ENCODE measurements at regions not wholly inside any gene's neighbourhood (a gene's known extent, or its start where the extent isn't known, plus 50 kb on each side); places are given as distances from the start of the nearest gene placed in this dataset.

DNA sequence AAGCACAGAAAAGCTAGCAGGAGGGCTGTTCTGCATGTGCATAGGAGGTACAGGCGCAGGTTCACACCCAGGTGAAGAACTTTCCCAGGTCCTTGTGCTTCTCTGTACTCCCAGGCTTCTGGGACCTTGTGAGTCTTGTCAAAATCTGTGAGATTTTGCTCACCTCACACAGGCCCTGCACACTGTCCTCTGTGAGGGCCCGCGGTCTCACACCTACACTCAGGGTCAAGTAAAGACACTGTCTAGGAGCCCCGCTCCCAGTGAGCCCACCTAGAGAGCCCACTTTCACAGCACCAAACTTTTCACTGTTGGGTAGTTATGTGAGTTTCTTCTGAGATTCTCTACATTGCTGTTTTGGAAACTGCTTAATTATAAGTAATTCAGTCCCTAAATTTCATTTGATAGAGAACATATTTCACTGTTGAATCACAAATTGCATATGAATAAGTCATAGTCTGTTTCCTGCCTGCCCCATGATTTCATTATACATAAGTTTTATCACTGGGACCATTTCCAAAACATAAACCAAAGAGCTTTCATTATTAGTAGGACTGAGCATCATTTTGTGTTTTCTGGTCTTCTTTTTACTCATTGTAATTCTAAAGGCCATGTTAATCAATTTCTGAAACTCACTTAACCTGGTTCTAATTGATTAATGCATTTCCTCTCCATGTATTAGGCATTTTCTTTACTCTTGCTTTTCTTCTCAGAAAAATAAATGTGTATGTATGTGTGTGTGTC is 234.2 kb upstream of the SPOPL start:
- Histone ChIP-seq H4K8ac (replicated peaks; ENCODE audit: insufficient read length, low read depth, low read length) (no peak overlapping the region), H3K4ac (ENCODE audit: low read depth, low read length) (no peak overlapping the region), H4K91ac (ENCODE audit: insufficient read length, low read depth, low read length) (no peak overlapping the region), H3K9ac (ENCODE audit: extremely low read depth, insufficient read length, low read length) (no peak overlapping the region), H3T11ph (ENCODE audit: low read length) (no peak overlapping the region), H3K14ac (ENCODE audit: insufficient read depth, low read length) (no peak overlapping the region), H3K23ac (ENCODE audit: insufficient read length, low read depth, low read length) (no peak overlapping the region), H3K4me1 (ENCODE audit: insufficient read depth, low read length) (peaks cover 5% of the 10 kb centered on the region; the same call in 1 of the 2 replicates), H2AFZ (ENCODE audit: low read length) (peak overlapping the region; percentile 32), H3K56ac (ENCODE audit: insufficient read length, low read depth, low read length) (no peak overlapping the region), H3K23me2 (ENCODE audit: insufficient read length, low read depth, low read length, poor library complexity, severe bottlenecking) (no peaks in the 10 kb centered on the region), H3K79me1 (ENCODE audit: insufficient read depth, low read depth, low read length, poor library complexity, severe bottlenecking) (no peaks in the 10 kb centered on the region), H3K79me2 (ENCODE audit: insufficient read depth, low read length) (no peaks in the 10 kb centered on the region), H3K9me3 (ENCODE audit: control insufficient read depth, low read depth, low read length) (no peaks in the 10 kb centered on the region), H2BK12ac (ENCODE audit: insufficient read length, low read depth, low read length) (no peak overlapping the region), H4K5ac (ENCODE audit: insufficient read length, low read depth, low read length) (no peak overlapping the region), H3K4me2 (ENCODE audit: insufficient read depth, insufficient read length, low read length) (no peak overlapping the region), H4K20me1 (ENCODE audit: control insufficient read depth, insufficient read depth, insufficient read length) (no peaks in the 10 kb centered on the region), H2BK5ac (ENCODE audit: insufficient read length, low read length) (no peak overlapping the region), H2BK15ac (ENCODE audit: low read depth, low read length) (no peak overlapping the region), H3K27ac (ENCODE audit: insufficient read length, low read depth, low read length) (no peak overlapping the region), H3K27me3 (ENCODE audit: insufficient read depth, low read length) (no peaks in the 10 kb centered on the region), H2BK20ac (ENCODE audit: low read depth, low read length, poor library complexity, severe bottlenecking) (no peak overlapping the region), H3K18ac (ENCODE audit: insufficient read length, low read depth, low read length) (no peak overlapping the region), H2AK5ac (ENCODE audit: insufficient read length, low read length) (no peak overlapping the region), H2BK120ac (ENCODE audit: low read depth, low read length, poor library complexity, severe bottlenecking) (no peak overlapping the region)
- DNase-seq: no peak
- TF ChIP-seq, protein P1, sequence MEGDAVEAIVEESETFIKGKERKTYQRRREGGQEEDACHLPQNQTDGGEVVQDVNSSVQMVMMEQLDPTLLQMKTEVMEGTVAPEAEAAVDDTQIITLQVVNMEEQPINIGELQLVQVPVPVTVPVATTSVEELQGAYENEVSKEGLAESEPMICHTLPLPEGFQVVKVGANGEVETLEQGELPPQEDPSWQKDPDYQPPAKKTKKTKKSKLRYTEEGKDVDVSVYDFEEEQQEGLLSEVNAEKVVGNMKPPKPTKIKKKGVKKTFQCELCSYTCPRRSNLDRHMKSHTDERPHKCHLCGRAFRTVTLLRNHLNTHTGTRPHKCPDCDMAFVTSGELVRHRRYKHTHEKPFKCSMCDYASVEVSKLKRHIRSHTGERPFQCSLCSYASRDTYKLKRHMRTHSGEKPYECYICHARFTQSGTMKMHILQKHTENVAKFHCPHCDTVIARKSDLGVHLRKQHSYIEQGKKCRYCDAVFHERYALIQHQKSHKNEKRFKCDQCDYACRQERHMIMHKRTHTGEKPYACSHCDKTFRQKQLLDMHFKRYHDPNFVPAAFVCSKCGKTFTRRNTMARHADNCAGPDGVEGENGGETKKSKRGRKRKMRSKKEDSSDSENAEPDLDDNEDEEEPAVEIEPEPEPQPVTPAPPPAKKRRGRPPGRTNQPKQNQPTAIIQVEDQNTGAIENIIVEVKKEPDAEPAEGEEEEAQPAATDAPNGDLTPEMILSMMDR (conservative IDR thresholded peaks at IDR 0.05): no peak
- Mint-ChIP-seq H3K4me1 (peaks cover 20 to 26% of the 10 kb centered on the region in 2 experiments), H3K27me3 (ENCODE audit: low read depth) (no peaks in the 10 kb centered on the region; the same call in 1 of the 2 replicates), H3K4me3 (no peak overlapping the region), H3K27ac (no peak overlapping the region; a peak in 1 of 7 replicates), H3K9me3 (peaks cover 7% of the 10 kb centered on the region in 2 experiments), H3K36me3 (ENCODE audit: insufficient read depth in 1 of 3, low read depth in 3 of 3) (peaks cover 5 to 17% (median 9%) of the 10 kb centered on the region in 3 experiments; a peak in 6 of 7 replicates)
- WGBS (ENCODE audit: extremely low coverage, insufficient read length, low lambda C conversion rate): no CpG with 5 or more reads among the region's 4 CpGs

Data from H9 (cell line).